H9 (cell line): ENCODE measurements at regions not wholly inside any gene's neighbourhood (a gene's known extent, or its start where the extent isn't known, plus 50 kb on each side); places are given as distances from the start of the nearest gene placed in this dataset.

Experiments used
- DNase-seq: peaks from one replicate; pipeline ENCODE4 v3.0.0-alpha.2; 2017
- H2AFZ ChIP-seq: one replicate; pipeline ENCODE4 v1.6.1; 2013; ENCODE audit warnings: mild to moderate bottlenecking, low read length, control low read depth, moderate library complexity
- H2AK5ac ChIP-seq: 2 replicates; pipeline ENCODE4 v1.6.1; 2013; ENCODE audit warnings: low read length, control low read depth, mixed read lengths; ENCODE audit not compliant: insufficient read length
- H2BK120ac ChIP-seq: one replicate; pipeline ENCODE4 v1.6.1; 2013; ENCODE audit warnings: low read depth, mild to moderate bottlenecking, low read length, control low read depth, inconsistent platforms; ENCODE audit not compliant: poor library complexity, severe bottlenecking
- H2BK12ac ChIP-seq: 2 replicates; pipeline ENCODE4 v1.6.1; 2013; ENCODE audit warnings: low read length, control low read depth, mixed read lengths, low read depth; ENCODE audit not compliant: insufficient read length
- H2BK15ac ChIP-seq: 2 replicates; pipeline ENCODE4 v1.6.1; 2013; ENCODE audit warnings: low read depth, low read length, control low read depth
- H2BK20ac ChIP-seq: one replicate; pipeline ENCODE4 v1.6.1; 2013; ENCODE audit warnings: low read depth, mild to moderate bottlenecking, low read length, control low read depth, inconsistent platforms; ENCODE audit not compliant: poor library complexity, severe bottlenecking
- H2BK5ac ChIP-seq: 2 replicates; pipeline ENCODE4 v1.6.1; 2013; ENCODE audit warnings: low read length, control low read depth, mixed read lengths; ENCODE audit not compliant: insufficient read length
- H3K14ac ChIP-seq: 2 replicates; pipeline ENCODE4 v1.6.1; 2013; ENCODE audit warnings: low read length, control low read depth; ENCODE audit not compliant: insufficient read depth
- H3K18ac ChIP-seq: 2 replicates; pipeline ENCODE4 v1.6.1; 2013; ENCODE audit warnings: low read depth, mild to moderate bottlenecking, mixed read lengths, low read length, control low read depth; ENCODE audit not compliant: insufficient read length
- H3K23ac ChIP-seq: 2 replicates; pipeline ENCODE4 v1.6.1; 2013; ENCODE audit warnings: low read length, control low read depth, mixed read lengths, low read depth; ENCODE audit not compliant: insufficient read length
- H3K23me2 ChIP-seq: 2 replicates; pipeline ENCODE4 v1.6.1; 2013; ENCODE audit warnings: low read depth, mild to moderate bottlenecking, mixed read lengths, low read length, control low read depth; ENCODE audit not compliant: insufficient read length, poor library complexity, severe bottlenecking
- H3K27ac ChIP-seq: 2 replicates; pipeline ENCODE4 v1.5.1; 2013; ENCODE audit warnings: low read length, control low read depth, mixed read lengths, low read depth; ENCODE audit not compliant: insufficient read length
- H3K27me3 ChIP-seq: 2 replicates; pipeline ENCODE4 v1.6.1; 2013; ENCODE audit warnings: low read length, control low read depth, inconsistent platforms; ENCODE audit not compliant: insufficient read depth
- H3K4ac ChIP-seq: 2 replicates; pipeline ENCODE4 v1.6.1; 2013; ENCODE audit warnings: low read depth, mild to moderate bottlenecking, control low read depth, inconsistent platforms, low read length, moderate library complexity
- H3K4me1 ChIP-seq: 2 replicates; pipeline ENCODE4 v1.6.1; 2013; ENCODE audit warnings: low read length, control low read depth, inconsistent platforms; ENCODE audit not compliant: insufficient read depth
- H3K4me2 ChIP-seq: 2 replicates; pipeline ENCODE4 v1.6.1; 2013; ENCODE audit warnings: low read length, control low read depth, mixed read lengths; ENCODE audit not compliant: insufficient read length, insufficient read depth
- H3K56ac ChIP-seq: 2 replicates; pipeline ENCODE4 v1.6.1; 2013; ENCODE audit warnings: low read depth, mild to moderate bottlenecking, mixed read lengths, low read length, control low read depth; ENCODE audit not compliant: insufficient read length
- H3K79me1 ChIP-seq: 2 replicates; pipeline ENCODE4 v1.6.1; 2013; ENCODE audit warnings: low read depth, mild to moderate bottlenecking, moderate library complexity, low read length, control low read depth, inconsistent platforms; ENCODE audit not compliant: insufficient read depth, poor library complexity, severe bottlenecking
- H3K79me2 ChIP-seq: 2 replicates; pipeline ENCODE4 v1.6.1; 2013; ENCODE audit warnings: low read length, control low read depth, inconsistent platforms; ENCODE audit not compliant: insufficient read depth
- H3K9ac ChIP-seq: 2 replicates; pipeline ENCODE4 v1.6.1; 2013; ENCODE audit warnings: low read length, control low read depth, mixed read lengths; ENCODE audit not compliant: insufficient read length; ENCODE audit errors: extremely low read depth
- H3K9me3 ChIP-seq: one replicate; pipeline ENCODE4 v1.6.1; 2013; ENCODE audit warnings: low read depth, low read length, inconsistent platforms; ENCODE audit not compliant: control insufficient read depth
- H3T11ph ChIP-seq: one replicate; pipeline ENCODE4 v1.6.1; 2013; ENCODE audit warnings: mild to moderate bottlenecking, low read length, control low read depth, inconsistent platforms
- H4K20me1 ChIP-seq: one replicate; pipeline ENCODE4 v1.6.1; 2013; ENCODE audit not compliant: control insufficient read depth, insufficient read length, insufficient read depth
- H4K5ac ChIP-seq: 2 replicates; pipeline ENCODE4 v1.6.1; 2013; ENCODE audit warnings: low read depth, mild to moderate bottlenecking, mixed read lengths, low read length, control low read depth; ENCODE audit not compliant: insufficient read length
- H4K8ac ChIP-seq: replicated peaks from 2 replicates; pipeline ENCODE4 v1.6.1; 2013; ENCODE audit warnings: low read length, control low read depth, mixed read lengths, low read depth; ENCODE audit not compliant: insufficient read length
- H4K91ac ChIP-seq: 2 replicates; pipeline ENCODE4 v1.6.1; 2013; ENCODE audit warnings: low read depth, mild to moderate bottlenecking, moderate library complexity, mixed read lengths, low read length, control low read depth; ENCODE audit not compliant: insufficient read length
- H3K27ac Mint-ChIP-seq, 3 experiments: 2 replicates in 2 of 3; 3 replicates in 1 of 3; pipeline ENCODE4 v1.8.0; 2020 to 2021; ENCODE audit warnings: mixed read lengths in 3 of 3, mild to moderate bottlenecking in 1 of 3, moderate library complexity in 1 of 3
- H3K27me3 Mint-ChIP-seq: 2 replicates; pipeline ENCODE4 v1.8.0; 2021; ENCODE audit warnings: low read depth, mild to moderate bottlenecking, moderate library complexity, mixed read lengths
- H3K36me3 Mint-ChIP-seq, 3 experiments: 2 replicates in 2 of 3; 3 replicates in 1 of 3; pipeline ENCODE4 v1.8.0; 2020 to 2021; ENCODE audit warnings: low read depth in 3 of 3, mixed read lengths in 3 of 3; ENCODE audit not compliant: insufficient read depth in 1 of 3
- H3K4me1 Mint-ChIP-seq, 2 experiments: 2 replicates each; pipeline ENCODE4 v1.8.0; 2020; ENCODE audit warnings: mixed read lengths in 2 of 2
- H3K4me3 Mint-ChIP-seq, 2 experiments: 2 replicates in 1 of 2; 3 replicates in 1 of 2; pipeline ENCODE4 v1.8.0; 2020 to 2021; ENCODE audit warnings: mild to moderate bottlenecking in 2 of 2, mixed read lengths in 2 of 2, moderate library complexity in 1 of 2
- H3K9me3 Mint-ChIP-seq, 2 experiments: 2 replicates in 1 of 2; 3 replicates in 1 of 2; pipeline ENCODE4 v1.8.0; 2020; ENCODE audit warnings: mild to moderate bottlenecking in 2 of 2, mixed read lengths in 2 of 2, moderate library complexity in 1 of 2
- WGBS: extraction: QIAGEN DNeasy Blood & Tissue Kit; methylation state at CpG from one replicate; pipeline ENCODE4 v1.1.7; 2013; ENCODE audit warnings: missing lambda C conversion rate, low lambda C conversion rate, mixed read lengths; ENCODE audit not compliant: insufficient read length; ENCODE audit errors: extremely low coverage; 5-methylcytosine and 5-hydroxymethylcytosine counted together
- TF ChIP-seq, protein P1 (sequence below): fragments of 200-600 bp; sonication (generic); conservative IDR thresholded peaks from 3 replicates; pipeline ENCODE4 v1.8.0; 2021; ENCODE audit warnings: antibody characterized with exemption, mild to moderate bottlenecking

DNA sequence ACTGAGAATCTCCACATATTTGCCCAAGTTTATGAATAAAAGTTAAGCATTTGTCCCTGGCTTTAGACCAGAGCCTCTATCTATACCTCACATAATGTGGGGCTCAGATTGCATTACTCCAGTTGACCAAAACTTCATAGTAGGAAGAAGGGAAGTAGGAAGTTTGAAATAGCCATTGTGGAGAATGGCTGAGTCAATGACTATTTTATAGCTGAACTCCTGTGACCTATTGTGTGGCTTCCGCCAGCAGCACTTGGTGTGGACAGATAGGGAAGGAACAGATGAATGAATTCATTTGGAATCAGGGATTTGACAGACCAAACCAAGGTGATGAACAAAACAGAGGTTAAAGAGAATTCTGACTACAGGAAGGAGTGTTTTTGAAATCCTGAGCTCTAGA lies 92.9 kb upstream of the LPAR1 start:
- H3T11ph ChIP-seq, result no peak overlapping the region
- no peak overlapping the region for H3K18ac ChIP-seq
- H4K5ac ChIP-seq, result no peak overlapping the region
- no peaks in the 10 kb centered on the region for H3K23me2 ChIP-seq
- no peak overlapping the region for H3K14ac ChIP-seq
- no peak overlapping the region for H3K27ac ChIP-seq
- no peak overlapping the region for H3K23ac ChIP-seq
- no peak overlapping the region for H4K8ac ChIP-seq
- H3K4ac ChIP-seq, result no peak overlapping the region
- no peak overlapping the region for H2BK12ac ChIP-seq
- H3K56ac ChIP-seq, result no peak overlapping the region
- no peaks in the 10 kb centered on the region for H4K20me1 ChIP-seq
- no peak overlapping the region for H2BK120ac ChIP-seq
- H2BK15ac ChIP-seq, result no peak overlapping the region
- Mint-ChIP-seq H3K4me1 (no peaks in the 10 kb centered on the region), H3K27me3 (no peaks in the 10 kb centered on the region), H3K36me3 (no peaks in the 10 kb centered on the region), H3K4me3 (no peak overlapping the region), H3K27ac (no peak overlapping the region), H3K9me3 (no peaks in the 10 kb centered on the region)
- H3K4me2 ChIP-seq, result no peak overlapping the region
- no peaks in the 10 kb centered on the region for H3K9me3 ChIP-seq
- TF ChIP-seq, protein P1, sequence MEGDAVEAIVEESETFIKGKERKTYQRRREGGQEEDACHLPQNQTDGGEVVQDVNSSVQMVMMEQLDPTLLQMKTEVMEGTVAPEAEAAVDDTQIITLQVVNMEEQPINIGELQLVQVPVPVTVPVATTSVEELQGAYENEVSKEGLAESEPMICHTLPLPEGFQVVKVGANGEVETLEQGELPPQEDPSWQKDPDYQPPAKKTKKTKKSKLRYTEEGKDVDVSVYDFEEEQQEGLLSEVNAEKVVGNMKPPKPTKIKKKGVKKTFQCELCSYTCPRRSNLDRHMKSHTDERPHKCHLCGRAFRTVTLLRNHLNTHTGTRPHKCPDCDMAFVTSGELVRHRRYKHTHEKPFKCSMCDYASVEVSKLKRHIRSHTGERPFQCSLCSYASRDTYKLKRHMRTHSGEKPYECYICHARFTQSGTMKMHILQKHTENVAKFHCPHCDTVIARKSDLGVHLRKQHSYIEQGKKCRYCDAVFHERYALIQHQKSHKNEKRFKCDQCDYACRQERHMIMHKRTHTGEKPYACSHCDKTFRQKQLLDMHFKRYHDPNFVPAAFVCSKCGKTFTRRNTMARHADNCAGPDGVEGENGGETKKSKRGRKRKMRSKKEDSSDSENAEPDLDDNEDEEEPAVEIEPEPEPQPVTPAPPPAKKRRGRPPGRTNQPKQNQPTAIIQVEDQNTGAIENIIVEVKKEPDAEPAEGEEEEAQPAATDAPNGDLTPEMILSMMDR, result no peak
- H3K9ac ChIP-seq, result no peak overlapping the region
- H2BK5ac ChIP-seq, result no peak overlapping the region
- no peaks in the 10 kb centered on the region for H3K79me1 ChIP-seq
- no peaks in the 10 kb centered on the region for H3K4me1 ChIP-seq
- H3K27me3 ChIP-seq, result no peaks in the 10 kb centered on the region
- DNase-seq, result no peak
- no CpG with 5 or more reads among the region's 1 CpG for WGBS
- H2AK5ac ChIP-seq, result no peak overlapping the region
- H3K79me2 ChIP-seq, result no peaks in the 10 kb centered on the region
- H2BK20ac ChIP-seq, result no peak overlapping the region
- H2AFZ ChIP-seq, result no peak overlapping the region
- no peak overlapping the region for H4K91ac ChIP-seq
